Brain microvascular endothelial cell (primary cell): ENCODE measurements at regions not wholly inside any gene's neighbourhood (a gene's known extent, or its start where the extent isn't known, plus 50 kb on each side); places are given as distances from the start of the nearest gene placed in this dataset.

Experiments used
- DNase-seq: peaks from one replicate; pipeline ENCODE4 v3.0.0-alpha.2; 2020
- H3K27ac ChIP-seq: fragments of 250-450 bp; sonication (Bioruptor Pico); 2 replicates; pipeline ENCODE4 v1.5.1; 2020; ENCODE audit warnings: mild to moderate bottlenecking, moderate library complexity
- H3K27me3 ChIP-seq: fragments of 250-450 bp; sonication (Bioruptor Pico); replicated peaks from 2 replicates; pipeline ENCODE4 v1.5.1; 2020; ENCODE audit warnings: mild to moderate bottlenecking
- H3K36me3 ChIP-seq: fragments of 250-450 bp; sonication (Bioruptor Pico); replicated peaks from 2 replicates; pipeline ENCODE4 v1.5.1; 2020; ENCODE audit warnings: mild to moderate bottlenecking
- H3K4me3 ChIP-seq: 2 replicates; pipeline ENCODE4 v1.5.1; 2011; ENCODE audit warnings: low read depth, mild to moderate bottlenecking, control low read depth, low read length, moderate library complexity
- in situ Hi-C: cut with HindIII; loops from 2 replicates; pipeline ENCODE4 v1.10.0; 2017; ENCODE audit warnings: low sequenced_read_pairs, low pct_ligation_motif_present
- TF ChIP-seq, protein P1 (sequence below): IDR thresholded peaks from 2 replicates; pipeline ENCODE4 v1.5.1; 2011; ENCODE audit warnings: low read depth, mild to moderate bottlenecking, moderate library complexity, low read length, control low read depth, inconsistent platforms; ENCODE audit errors: missing control alignments

- peaks cover 3% of the 10 kb centered on the region for H3K27me3 ChIP-seq
- TF ChIP-seq, protein P1, sequence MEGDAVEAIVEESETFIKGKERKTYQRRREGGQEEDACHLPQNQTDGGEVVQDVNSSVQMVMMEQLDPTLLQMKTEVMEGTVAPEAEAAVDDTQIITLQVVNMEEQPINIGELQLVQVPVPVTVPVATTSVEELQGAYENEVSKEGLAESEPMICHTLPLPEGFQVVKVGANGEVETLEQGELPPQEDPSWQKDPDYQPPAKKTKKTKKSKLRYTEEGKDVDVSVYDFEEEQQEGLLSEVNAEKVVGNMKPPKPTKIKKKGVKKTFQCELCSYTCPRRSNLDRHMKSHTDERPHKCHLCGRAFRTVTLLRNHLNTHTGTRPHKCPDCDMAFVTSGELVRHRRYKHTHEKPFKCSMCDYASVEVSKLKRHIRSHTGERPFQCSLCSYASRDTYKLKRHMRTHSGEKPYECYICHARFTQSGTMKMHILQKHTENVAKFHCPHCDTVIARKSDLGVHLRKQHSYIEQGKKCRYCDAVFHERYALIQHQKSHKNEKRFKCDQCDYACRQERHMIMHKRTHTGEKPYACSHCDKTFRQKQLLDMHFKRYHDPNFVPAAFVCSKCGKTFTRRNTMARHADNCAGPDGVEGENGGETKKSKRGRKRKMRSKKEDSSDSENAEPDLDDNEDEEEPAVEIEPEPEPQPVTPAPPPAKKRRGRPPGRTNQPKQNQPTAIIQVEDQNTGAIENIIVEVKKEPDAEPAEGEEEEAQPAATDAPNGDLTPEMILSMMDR: no peak
- no peak overlapping the region for H3K4me3 ChIP-seq
- no peak for DNase-seq
- in situ Hi-C loops: no loop called here
- no peaks in the 10 kb centered on the region for H3K36me3 ChIP-seq
- H3K27ac ChIP-seq: no peak overlapping the region
Measured at GRCh38 chr14:22456421-22456820, 132.6 kb downstream of the DAD1 start.

GRCh38 chr14:22452330-22452729, 136.7 kb downstream of the DAD1 start:
- no peak overlapping the region for H3K27ac ChIP-seq
- peaks cover 3% of the 10 kb centered on the region for H3K27me3 ChIP-seq
- TF ChIP-seq, protein P1: no peak
- DNase-seq: no peak
- in situ Hi-C loops: no loop called here
- no peaks in the 10 kb centered on the region for H3K36me3 ChIP-seq
- no peak overlapping the region for H3K4me3 ChIP-seq

DNA sequence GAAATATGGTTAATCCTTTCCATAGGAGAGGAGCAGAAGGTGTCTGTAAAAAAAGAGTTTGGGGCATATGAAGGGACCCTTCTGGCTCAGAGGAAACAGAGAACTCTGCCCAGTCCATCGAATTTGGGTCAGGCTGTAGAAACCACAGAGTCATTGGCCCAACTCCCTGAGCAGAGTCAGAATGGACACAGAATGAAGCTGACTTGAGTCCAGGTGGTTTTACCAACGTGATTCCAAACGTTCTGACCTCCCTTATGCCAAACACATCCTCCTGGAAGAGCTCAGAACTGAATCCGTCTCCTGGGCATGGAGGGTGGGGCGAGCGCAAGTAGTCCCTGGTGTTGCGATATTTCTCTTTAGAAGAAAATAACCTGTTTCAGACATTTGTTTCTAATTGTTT, 138.8 kb downstream of the DAD1 start:
- TF ChIP-seq, protein P1: no peak
- no peaks in the 10 kb centered on the region for H3K27me3 ChIP-seq
- in situ Hi-C loops: no loop called here
- no peaks in the 10 kb centered on the region for H3K36me3 ChIP-seq
- DNase-seq: no peak
- no peak overlapping the region for H3K27ac ChIP-seq
- H3K4me3 ChIP-seq: no peak overlapping the region

- Histone ChIP-seq H3K27ac (no peak overlapping the region), H3K36me3 (no peaks in the 10 kb centered on the region), H3K27me3 (no peaks in the 10 kb centered on the region), H3K4me3 (no peak overlapping the region)
- in situ Hi-C loops: no loop called here
- DNase-seq: no peak
- TF ChIP-seq, protein P1: no peak
Measured at GRCh38 chr14:22449600-22449905, 139.5 kb downstream of the DAD1 start.

DNA sequence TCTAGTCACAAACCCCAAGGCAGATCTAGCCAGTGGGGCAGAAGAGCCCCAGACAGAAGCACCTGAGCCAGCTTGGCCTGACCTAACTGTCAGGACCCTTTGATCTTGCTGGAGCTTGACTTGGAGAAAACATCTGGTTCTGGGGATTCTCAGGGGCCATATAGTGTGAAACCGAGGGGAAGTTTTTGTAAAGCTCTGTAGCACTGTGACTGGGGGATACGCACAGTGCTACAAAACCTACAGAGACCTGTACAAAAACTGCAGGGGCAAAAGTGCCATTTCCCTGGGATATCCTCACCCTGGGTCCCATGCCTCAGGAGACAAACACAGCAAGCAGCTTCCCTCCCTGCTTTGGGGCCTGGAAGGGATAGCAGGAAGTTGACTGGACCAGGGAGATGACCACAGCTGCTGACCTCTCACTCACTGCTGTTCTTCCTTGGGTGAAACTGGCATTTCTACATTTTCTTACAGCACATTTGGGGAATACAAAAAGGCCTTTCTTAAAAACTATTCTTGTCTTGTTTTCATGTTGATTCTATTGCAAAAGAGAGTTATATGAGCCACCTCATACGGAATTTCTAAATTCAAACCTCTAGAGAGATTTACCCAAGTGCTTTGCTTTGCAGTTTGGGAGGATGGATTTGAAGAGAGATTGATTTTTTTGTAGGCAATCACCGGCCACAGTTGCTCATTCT, 140.0 kb downstream of the DAD1 start:
- TF ChIP-seq, protein P1: no peak
- Histone ChIP-seq H3K27me3 (no peaks in the 10 kb centered on the region), H3K27ac (no peak overlapping the region), H3K36me3 (no peaks in the 10 kb centered on the region), H3K4me3 (no peak overlapping the region)
- in situ Hi-C loops: no loop called here
- no peak for DNase-seq
